ENCODE measurements at regions not wholly inside any gene's neighbourhood (a gene's known extent, or its start where the extent isn't known, plus 50 kb on each side); places are given as distances from the start of the nearest gene placed in this dataset.

GRCh38 chr9:82612942-82613341 is 450.0 kb downstream of the RASEF start:
- TF ChIP-seq, protein P1, sequence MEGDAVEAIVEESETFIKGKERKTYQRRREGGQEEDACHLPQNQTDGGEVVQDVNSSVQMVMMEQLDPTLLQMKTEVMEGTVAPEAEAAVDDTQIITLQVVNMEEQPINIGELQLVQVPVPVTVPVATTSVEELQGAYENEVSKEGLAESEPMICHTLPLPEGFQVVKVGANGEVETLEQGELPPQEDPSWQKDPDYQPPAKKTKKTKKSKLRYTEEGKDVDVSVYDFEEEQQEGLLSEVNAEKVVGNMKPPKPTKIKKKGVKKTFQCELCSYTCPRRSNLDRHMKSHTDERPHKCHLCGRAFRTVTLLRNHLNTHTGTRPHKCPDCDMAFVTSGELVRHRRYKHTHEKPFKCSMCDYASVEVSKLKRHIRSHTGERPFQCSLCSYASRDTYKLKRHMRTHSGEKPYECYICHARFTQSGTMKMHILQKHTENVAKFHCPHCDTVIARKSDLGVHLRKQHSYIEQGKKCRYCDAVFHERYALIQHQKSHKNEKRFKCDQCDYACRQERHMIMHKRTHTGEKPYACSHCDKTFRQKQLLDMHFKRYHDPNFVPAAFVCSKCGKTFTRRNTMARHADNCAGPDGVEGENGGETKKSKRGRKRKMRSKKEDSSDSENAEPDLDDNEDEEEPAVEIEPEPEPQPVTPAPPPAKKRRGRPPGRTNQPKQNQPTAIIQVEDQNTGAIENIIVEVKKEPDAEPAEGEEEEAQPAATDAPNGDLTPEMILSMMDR (IDR thresholded peaks at IDR 0.05) = no peak
- no peak for TF ChIP-seq POLR2A (IDR thresholded peaks at IDR 0.05)
- TF ChIP-seq POLR2AphosphoS5 (IDR thresholded peaks at IDR 0.05) = no peak

Measured in transverse colon (tissue), 4 donors.